ENCODE measurements at regions not wholly inside any gene's neighbourhood (a gene's known extent, or its start where the extent isn't known, plus 50 kb on each side); places are given as distances from the start of the nearest gene placed in this dataset.

DNA sequence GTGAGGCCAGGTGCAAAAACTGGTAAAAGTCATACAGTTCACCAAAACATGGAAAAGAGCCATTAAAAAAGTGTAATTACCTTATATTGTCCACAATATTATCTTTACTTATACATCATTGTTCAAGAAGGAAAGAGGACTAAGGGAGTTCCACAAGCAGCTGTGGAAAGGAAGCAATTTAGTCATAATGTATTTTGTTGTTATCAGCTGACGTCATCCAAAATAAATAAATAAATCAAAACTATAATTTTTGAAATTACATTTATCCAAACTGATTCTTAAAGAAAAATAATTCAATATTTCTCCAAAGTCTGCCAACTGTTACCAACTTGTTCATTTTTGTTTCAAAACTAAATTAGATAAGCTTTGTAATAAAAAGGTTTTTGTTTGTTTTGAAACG, 256.1 kb upstream of the CNTNAP5 start:
- no peak overlapping the region for H3K9ac ChIP-seq (ENCODE audit: low read length)
- no peak overlapping the region for H2AFZ ChIP-seq (ENCODE audit: low read depth, low read length)
- H3K27ac Mint-ChIP-seq (ENCODE audit: unreplicated experiment) = no peak overlapping the region
- no peaks in the 10 kb centered on the region for H3K4me1 ChIP-seq (ENCODE audit: insufficient read depth, low read length)
- no peaks in the 10 kb centered on the region for H3K27me3 Mint-ChIP-seq (ENCODE audit: low read depth, unreplicated experiment)
- no peaks in the 10 kb centered on the region for H3K79me2 ChIP-seq (ENCODE audit: insufficient read depth, low read length)
- no peak overlapping the region for H3K4me2 ChIP-seq (ENCODE audit: low read length)
- no peak for TF ChIP-seq EZH2 (IDR thresholded peaks at IDR 0.05; ENCODE audit: insufficient read depth, low read length)
- TF ChIP-seq CTCF (IDR thresholded peaks at IDR 0.05; ENCODE audit: insufficient read depth, low read depth, low read length) = no peak
- no peak overlapping the region for H3K27ac ChIP-seq (ENCODE audit: low read depth, low read length)
- no peak overlapping the region for H3K4me3 ChIP-seq (ENCODE audit: insufficient read depth, low read depth, low read length)
- no peaks in the 10 kb centered on the region for H4K20me1 ChIP-seq (ENCODE audit: insufficient read depth, low read length)
- no peaks in the 10 kb centered on the region for H3K9me3 Mint-ChIP-seq (ENCODE audit: unreplicated experiment)
- H3K4me3 Mint-ChIP-seq (ENCODE audit: unreplicated experiment) = no peak overlapping the region
- DNase-seq (ENCODE audit: low read depth) (no peak), FAIRE-seq (no peak)
- H3K4me1 Mint-ChIP-seq (ENCODE audit: low read depth, unreplicated experiment) = peaks cover 6% of the 10 kb centered on the region
- no peaks in the 10 kb centered on the region for H3K36me3 ChIP-seq (ENCODE audit: insufficient read depth, low read length)
- no peaks in the 10 kb centered on the region for H3K36me3 Mint-ChIP-seq (ENCODE audit: low read depth, unreplicated experiment)
- no peaks in the 10 kb centered on the region for H3K27me3 ChIP-seq (ENCODE audit: insufficient read depth, low read length)
- H3K9me3 ChIP-seq (ENCODE audit: insufficient read depth, low read depth, low read length) = peaks cover 9% of the 10 kb centered on the region

DNA sequence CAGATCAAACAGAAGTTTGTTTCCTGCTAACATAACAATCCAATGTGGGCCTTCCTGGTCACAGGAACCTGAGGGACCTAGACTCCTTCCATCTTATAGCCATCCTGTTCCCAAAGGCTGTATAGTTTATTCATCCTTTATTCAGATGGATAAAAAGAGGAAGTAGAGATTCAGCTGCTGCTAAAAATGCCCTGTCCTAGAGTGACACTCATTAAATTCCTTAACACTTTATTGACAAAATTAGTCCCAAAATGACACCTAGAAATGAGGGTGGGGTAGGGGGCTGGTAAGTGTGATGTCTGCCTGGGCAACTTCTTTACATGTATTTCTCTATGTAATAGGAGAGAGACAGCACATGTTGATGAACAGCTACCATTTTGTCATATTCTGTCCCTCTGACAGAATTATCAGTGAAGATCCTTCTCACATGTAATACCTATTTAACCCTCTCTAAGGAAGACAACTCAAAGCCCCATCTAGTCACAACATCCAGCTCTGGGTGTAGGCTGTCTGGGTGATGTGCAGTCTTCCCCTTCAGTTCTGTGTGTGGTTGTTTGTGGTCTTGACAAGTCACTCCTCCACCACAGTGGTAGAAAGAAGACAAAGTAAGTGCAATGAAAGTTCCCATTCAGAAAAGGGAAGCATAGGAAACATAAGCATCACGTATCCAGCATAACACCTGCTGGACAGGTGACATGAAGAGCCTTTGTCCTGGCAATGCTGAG, 253.9 kb upstream of the CNTNAP5 start:
- no peaks in the 10 kb centered on the region for H3K79me2 ChIP-seq (ENCODE audit: insufficient read depth, low read length)
- FAIRE-seq (no peak), DNase-seq (ENCODE audit: low read depth) (no peak)
- no peak overlapping the region for H2AFZ ChIP-seq (ENCODE audit: low read depth, low read length)
- Mint-ChIP-seq H3K9me3 (ENCODE audit: unreplicated experiment) (no peaks in the 10 kb centered on the region), H3K4me1 (ENCODE audit: low read depth, unreplicated experiment) (peaks cover 6% of the 10 kb centered on the region), H3K36me3 (ENCODE audit: low read depth, unreplicated experiment) (no peaks in the 10 kb centered on the region), H3K27ac (ENCODE audit: unreplicated experiment) (no peak overlapping the region), H3K27me3 (ENCODE audit: low read depth, unreplicated experiment) (no peaks in the 10 kb centered on the region), H3K4me3 (ENCODE audit: unreplicated experiment) (no peak overlapping the region)
- H3K4me1 ChIP-seq (ENCODE audit: insufficient read depth, low read length) = no peaks in the 10 kb centered on the region
- no peak for TF ChIP-seq CTCF (IDR thresholded peaks at IDR 0.05; ENCODE audit: insufficient read depth, low read depth, low read length)
- no peak for TF ChIP-seq EZH2 (IDR thresholded peaks at IDR 0.05; ENCODE audit: insufficient read depth, low read length)
- H3K4me2 ChIP-seq (ENCODE audit: low read length) = no peak overlapping the region
- H3K27me3 ChIP-seq (ENCODE audit: insufficient read depth, low read length) = no peaks in the 10 kb centered on the region
- no peaks in the 10 kb centered on the region for H3K36me3 ChIP-seq (ENCODE audit: insufficient read depth, low read length)
- no peaks in the 10 kb centered on the region for H4K20me1 ChIP-seq (ENCODE audit: insufficient read depth, low read length)
- H3K4me3 ChIP-seq (ENCODE audit: insufficient read depth, low read depth, low read length) = no peak overlapping the region
- H3K9ac ChIP-seq (ENCODE audit: low read length) = no peak overlapping the region
- H3K9me3 ChIP-seq (ENCODE audit: insufficient read depth, low read depth, low read length) = peaks cover 9% of the 10 kb centered on the region
- H3K27ac ChIP-seq (ENCODE audit: low read depth, low read length) = no peak overlapping the region

- Mint-ChIP-seq H3K9me3 (ENCODE audit: unreplicated experiment) (no peaks in the 10 kb centered on the region), H3K4me1 (ENCODE audit: low read depth, unreplicated experiment) (peaks cover 6% of the 10 kb centered on the region), H3K27me3 (ENCODE audit: low read depth, unreplicated experiment) (no peaks in the 10 kb centered on the region), H3K4me3 (ENCODE audit: unreplicated experiment) (no peak overlapping the region), H3K36me3 (ENCODE audit: low read depth, unreplicated experiment) (no peaks in the 10 kb centered on the region), H3K27ac (ENCODE audit: unreplicated experiment) (no peak overlapping the region)
- H2AFZ ChIP-seq (ENCODE audit: low read depth, low read length) = no peak overlapping the region
- H3K4me2 ChIP-seq (ENCODE audit: low read length) = no peak overlapping the region
- no peak overlapping the region for H3K4me3 ChIP-seq (ENCODE audit: insufficient read depth, low read depth, low read length)
- DNase-seq (ENCODE audit: low read depth) (no peak), FAIRE-seq (no peak)
- H3K9ac ChIP-seq (ENCODE audit: low read length) = no peak overlapping the region
- no peaks in the 10 kb centered on the region for H4K20me1 ChIP-seq (ENCODE audit: insufficient read depth, low read length)
- no peaks in the 10 kb centered on the region for H3K36me3 ChIP-seq (ENCODE audit: insufficient read depth, low read length)
- H3K9me3 ChIP-seq (ENCODE audit: insufficient read depth, low read depth, low read length) = peaks cover 6% of the 10 kb centered on the region
- no peak for TF ChIP-seq EZH2 (IDR thresholded peaks at IDR 0.05; ENCODE audit: insufficient read depth, low read length)
- no peak for TF ChIP-seq CTCF (IDR thresholded peaks at IDR 0.05; ENCODE audit: insufficient read depth, low read depth, low read length)
- no peaks in the 10 kb centered on the region for H3K79me2 ChIP-seq (ENCODE audit: insufficient read depth, low read length)
- no peaks in the 10 kb centered on the region for H3K4me1 ChIP-seq (ENCODE audit: insufficient read depth, low read length)
- no peak overlapping the region for H3K27ac ChIP-seq (ENCODE audit: low read depth, low read length)
- H3K27me3 ChIP-seq (ENCODE audit: insufficient read depth, low read length) = no peaks in the 10 kb centered on the region
These were observed 253.0 kb upstream of the CNTNAP5 start for GRCh38 chr2:123771928-123772632.
